Spleen (tissue), 11 donors: ENCODE measurements at regions not wholly inside any gene's neighbourhood (a gene's known extent, or its start where the extent isn't known, plus 50 kb on each side); places are given as distances from the start of the nearest gene placed in this dataset.
"Not testable (repeated sequence)": the region's sequence is repeated elsewhere in the genome, so short reads cannot be mapped to it uniquely, and the experiment has no call there.

Source experiments
- DNase-seq: peaks from one replicate; pipeline ENCODE4 v3.0.0-alpha.2; 2020
- H3K27ac ChIP-seq, 8 donors: fragments of 200-600 bp; sonication (generic) in 7 of 8; 1 replicate in 4 of 8; 2 replicates in 4 of 8; pipeline versions ENCODE4 v1.5.0 to v1.8.0; 2016 to 2021; ENCODE audit warnings: inconsistent platforms in 4 of 8, mild to moderate bottlenecking in 4 of 8, moderate library complexity in 1 of 8
- H3K27me3 ChIP-seq, 7 donors: fragments of 200-600 bp; sonication (generic) in 6 of 7; replicated peaks in 1 of 7; 1 replicate in 4 of 7; 2 replicates in 3 of 7; pipeline versions ENCODE4 v1.5.0 to v1.8.0; 2016 to 2021; ENCODE audit warnings: inconsistent platforms in 3 of 7, mild to moderate bottlenecking in 1 of 7
- H3K36me3 ChIP-seq, 6 donors: fragments of 200-600 bp; sonication (generic) in 5 of 6; 1 replicate in 4 of 6; 2 replicates in 2 of 6; pipeline versions ENCODE4 v1.5.0 to v1.8.0; 2016 to 2021; ENCODE audit warnings: inconsistent platforms in 2 of 6
- H3K4me1 ChIP-seq, 6 donors: fragments of 200-600 bp; sonication (generic) in 5 of 6; 1 replicate in 3 of 6; 2 replicates in 3 of 6; pipeline versions ENCODE4 v1.5.0 to v1.8.0; 2016 to 2021; ENCODE audit warnings: inconsistent platforms in 3 of 6
- H3K4me3 ChIP-seq, 8 donors: fragments of 200-600 bp; sonication (generic) in 7 of 8; 1 replicate in 4 of 8; 2 replicates in 4 of 8; pipeline versions ENCODE4 v1.5.0 to v1.8.0; 2016 to 2021; ENCODE audit warnings: inconsistent platforms in 4 of 8, mild to moderate bottlenecking in 4 of 8, moderate library complexity in 2 of 8
- H3K9me3 ChIP-seq, 8 donors: fragments of 200-600 bp; sonication (generic) in 7 of 8; 1 replicate in 4 of 8; 2 replicates in 4 of 8; pipeline versions ENCODE4 v1.5.0 to v1.8.0; 2016 to 2021; ENCODE audit warnings: inconsistent platforms in 4 of 8
- CTCF ChIP-seq, 11 experiments: fragments of 200-600 bp in 7 of 11; fragments of 450-650 bp in 4 of 11; sonication (generic) in 4 of 11; IDR thresholded peaks in 8 of 11; conservative IDR thresholded peaks in 3 of 11; 1 replicate in 7 of 11; 2 replicates in 4 of 11; pipeline versions ENCODE4 v1.4.0 to v1.8.0; 2016 to 2021; ENCODE audit warnings: antibody characterized with exemption in 11 of 11, inconsistent platforms in 4 of 11, mild to moderate bottlenecking in 1 of 11
- POLR2A ChIP-seq, 3 donors: fragments of 450-650 bp; IDR thresholded peaks; one replicate each; pipeline ENCODE4 v1.5.1; 2017; ENCODE audit warnings: antibody characterized with exemption in 3 of 3, mild to moderate bottlenecking in 1 of 3
- POLR2AphosphoS5 ChIP-seq, 3 donors: sonication (generic); formaldehyde crosslinking; IDR thresholded peaks; one replicate each; pipeline ENCODE4 v1.5.1; 2017; ENCODE audit warnings: antibody characterized with exemption in 3 of 3
- WGBS, 5 donors: extraction: QIAGEN DNeasy Blood & Tissue Kit in 3 of 5; methylation state at CpG; one replicate each; pipeline versions ENCODE4 v1.1.5 to v1.1.7; 2013 to 2018; 5-methylcytosine and 5-hydroxymethylcytosine counted together
- intact Hi-C: fragments of 100-400 bp; cut with DNase I; formaldehyde crosslinking; loops from one replicate; pipeline ENCODE4 v1.15.0; 2023; ENCODE audit warnings: low total_unique reads
- donor health status: healthy with polysubstance abuse.
- donor health status: DM: no; HTN: no; CAD: no; lungs with moderate emphysema.
- donor health status: DM: no; HTN: no; CAD: no.
- donor health status: Bipolar disorder and iron deficiency.
- donor health status: healthy.
- donor health status: DM: no; HTN: no; CAD: no.
- donor health status: DM: yes; HTN: yes; CAD: no.

DNA sequence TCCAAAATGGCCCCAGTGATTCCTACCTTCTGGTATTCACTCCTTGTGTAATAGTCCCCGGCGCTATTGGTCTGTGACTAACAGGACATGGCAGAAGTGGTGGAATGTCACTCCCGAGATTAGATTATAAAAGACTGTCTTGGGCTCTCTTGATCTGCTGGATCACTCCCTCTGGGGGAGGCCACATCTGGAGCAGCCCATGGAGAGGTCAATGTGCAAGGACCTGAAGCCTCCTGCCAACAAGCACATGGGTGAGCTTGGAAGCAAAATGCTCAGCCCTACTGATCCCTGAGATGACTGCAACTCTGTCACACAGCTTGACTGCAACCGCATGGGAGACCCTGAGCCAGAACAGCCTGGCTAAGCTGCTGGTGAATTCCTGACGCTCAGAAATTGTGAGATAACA is 94.3 kb upstream of the GLI2 start:
- WGBS, 5 donors: 69 to 89% (median 85%) methylated on average over 5 of the region's 5 CpGs
- peaks cover 0 to 4% (median 0%) of the 10 kb centered on the region in 7 donors for H3K27me3 ChIP-seq
- TF ChIP-seq CTCF (IDR thresholded peaks at IDR 0.05 in 8 of 11, conservative IDR thresholded peaks at IDR 0.05 in 3 of 11) (no peak), POLR2A (IDR thresholded peaks at IDR 0.05) (no peak), POLR2AphosphoS5 (IDR thresholded peaks at IDR 0.05) (no peak)
- H3K4me1 ChIP-seq: no peaks in the 10 kb centered on the region
- H3K9me3 ChIP-seq: no peaks in the 10 kb centered on the region
- intact Hi-C loops: no loop called here
- H3K27ac ChIP-seq: no peak overlapping the region
- no peak overlapping the region for H3K4me3 ChIP-seq
- no peak for DNase-seq
- no peaks in the 10 kb centered on the region for H3K36me3 ChIP-seq

- H3K4me1 ChIP-seq: no peaks in the 10 kb centered on the region
- TF ChIP-seq POLR2AphosphoS5 (IDR thresholded peaks at IDR 0.05) (no peak), CTCF (IDR thresholded peaks at IDR 0.05 in 8 of 11, conservative IDR thresholded peaks at IDR 0.05 in 3 of 11) (no peak), POLR2A (IDR thresholded peaks at IDR 0.05) (no peak)
- 83 to 98% (median 89%) methylated on average over 4 of the region's 4 CpGs for WGBS, 5 donors
- peaks cover 0 to 4% (median 0%) of the 10 kb centered on the region in 7 donors for H3K27me3 ChIP-seq
- intact Hi-C loops: no loop called here
- H3K9me3 ChIP-seq: no peaks in the 10 kb centered on the region
- no peak overlapping the region for H3K27ac ChIP-seq
- H3K4me3 ChIP-seq: no peak overlapping the region
- no peak for DNase-seq
- H3K36me3 ChIP-seq: no peaks in the 10 kb centered on the region
Observed at GRCh38 chr2:120642646-120643045, 93.0 kb upstream of the GLI2 start.

GRCh38 chr2:120646994-120647393 is 88.7 kb upstream of the GLI2 start:
- 83 to 90% (median 86%) methylated on average over 3 of the region's 3 CpGs for WGBS, 5 donors
- no peak for DNase-seq

DNA sequence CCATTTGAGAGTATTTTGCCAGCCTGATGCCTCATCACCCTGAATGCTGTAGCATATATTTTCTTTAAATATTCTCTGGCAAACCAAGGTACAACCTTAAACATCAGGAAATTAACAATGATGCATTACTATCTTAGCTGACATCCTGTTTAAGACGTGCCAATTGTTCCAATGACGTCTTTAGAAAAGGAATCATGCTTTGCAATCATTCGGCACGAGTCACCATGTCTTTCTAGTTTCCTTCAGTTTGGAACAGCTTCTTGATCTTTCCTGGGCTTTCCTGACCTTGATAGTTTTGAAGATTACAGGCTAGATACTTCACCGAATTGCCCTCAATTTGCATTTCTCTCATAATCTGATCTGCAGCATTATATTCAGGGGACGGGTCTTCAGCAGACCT is 88.2 kb upstream of the GLI2 start:
- Histone ChIP-seq H3K4me3 (no peak overlapping the region), H3K4me1 (no peaks in the 10 kb centered on the region), H3K27me3 (peaks cover 0 to 9% (median 0%) of the 10 kb centered on the region in 7 donors), H3K9me3 (peaks cover 4 to 36% (median 29%) of the 10 kb centered on the region in 8 donors), H3K27ac (no peak overlapping the region), H3K36me3 (no peaks in the 10 kb centered on the region)
- WGBS, 5 donors: 50 to 68% (median 62%) methylated on average over 6 of the region's 6 CpGs
- DNase-seq: no peak
- intact Hi-C loops: no loop called here
- TF ChIP-seq POLR2AphosphoS5 (IDR thresholded peaks at IDR 0.05) (no peak), CTCF (IDR thresholded peaks at IDR 0.05 in 8 of 11, conservative IDR thresholded peaks at IDR 0.05 in 3 of 11) (no peak), POLR2A (IDR thresholded peaks at IDR 0.05) (no peak)

More at GRCh38 chr2:120646994-120647393, 88.7 kb upstream of the GLI2 start:
- intact Hi-C loops: no loop called here
- Histone ChIP-seq H3K36me3 (no peaks in the 10 kb centered on the region), H3K27ac (no peak overlapping the region), H3K9me3 (peaks cover 4 to 32% (median 29%) of the 10 kb centered on the region in 8 donors), H3K4me3 (no peak overlapping the region), H3K27me3 (peaks cover 0 to 6% (median 0%) of the 10 kb centered on the region in 7 donors), H3K4me1 (no peaks in the 10 kb centered on the region)
- TF ChIP-seq CTCF (IDR thresholded peaks at IDR 0.05 in 8 of 11, conservative IDR thresholded peaks at IDR 0.05 in 3 of 11) (no peak), POLR2AphosphoS5 (IDR thresholded peaks at IDR 0.05) (no peak), POLR2A (IDR thresholded peaks at IDR 0.05) (no peak)

DNA sequence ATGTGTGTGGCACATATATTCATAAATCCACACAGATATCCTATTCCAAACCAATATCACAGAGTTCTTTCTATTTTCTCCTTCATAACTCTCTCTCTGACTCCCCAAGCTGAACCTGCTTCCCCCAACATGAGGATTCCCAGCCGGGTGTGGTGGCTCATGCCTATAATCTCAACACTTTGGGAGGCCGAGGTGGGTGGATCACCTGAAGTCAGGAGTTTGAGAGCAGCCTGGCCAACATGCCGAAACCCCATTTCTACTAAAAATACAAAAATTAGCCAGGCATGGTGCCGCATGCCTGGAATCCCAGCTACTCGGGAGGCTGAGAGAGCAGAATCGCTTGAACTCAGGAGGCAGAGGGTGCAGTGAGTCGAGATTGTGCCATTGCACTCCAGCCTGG is 86.3 kb upstream of the GLI2 start:
- peaks cover 0 to 28% (median 9%) of the 10 kb centered on the region in 7 donors for H3K27me3 ChIP-seq
- H3K4me1 ChIP-seq, intact Hi-C loops, H3K36me3 ChIP-seq, DNase-seq, H3K4me3 ChIP-seq, H3K27ac ChIP-seq: not testable (repeated sequence)
- H3K9me3 ChIP-seq: peaks cover 4 to 40% (median 29%) of the 10 kb centered on the region in 8 donors
- WGBS, 5 donors: 82 to 94% (median 85%) methylated on average over 7 of the region's 7 CpGs
